ENCODE measurements at regions not wholly inside any gene's neighbourhood (a gene's known extent, or its start where the extent isn't known, plus 50 kb on each side); places are given as distances from the start of the nearest gene placed in this dataset.

GRCh38 chr4:123455360-123455759, 58.8 kb downstream of the SPRY1 start:
- Histone ChIP-seq H3K27me3 (ENCODE audit: control insufficient read depth in 3 of 3, insufficient read depth in 3 of 3, low read length in 3 of 3) (no peaks in the 10 kb centered on the region), H3K36me3 (ENCODE audit: control insufficient read depth in 3 of 3, insufficient read depth in 3 of 3, low read length in 3 of 3) (no peaks in the 10 kb centered on the region), H3K4me1 (ENCODE audit: control insufficient read depth in 3 of 3, insufficient read depth in 3 of 3, low read length in 3 of 3) (no peaks in the 10 kb centered on the region), H3K27ac (ENCODE audit: low read depth, low read length) (no peak overlapping the region), H3K4me3 (ENCODE audit: low read length in 3 of 3) (no peak overlapping the region), H3K9me3 (ENCODE audit: control insufficient read depth in 3 of 3, low read length in 3 of 3) (no peaks in the 10 kb centered on the region), H3K9ac (ENCODE audit: low read depth in 1 of 3, low read length in 3 of 3) (no peak overlapping the region)

- no peak overlapping the region for H3K9ac ChIP-seq (ENCODE audit: low read depth in 1 of 3, low read length in 3 of 3)
- H3K27me3 ChIP-seq (ENCODE audit: control insufficient read depth in 3 of 3, insufficient read depth in 3 of 3, low read length in 3 of 3), result no peaks in the 10 kb centered on the region
- no peaks in the 10 kb centered on the region for H3K4me1 ChIP-seq (ENCODE audit: control insufficient read depth in 3 of 3, insufficient read depth in 3 of 3, low read length in 3 of 3)
- no peaks in the 10 kb centered on the region for H3K36me3 ChIP-seq (ENCODE audit: control insufficient read depth in 3 of 3, insufficient read depth in 3 of 3, low read length in 3 of 3)
- H3K27ac ChIP-seq (ENCODE audit: low read depth, low read length), result no peak overlapping the region
- H3K4me3 ChIP-seq (ENCODE audit: low read length in 3 of 3), result no peak overlapping the region
- no peaks in the 10 kb centered on the region for H3K9me3 ChIP-seq (ENCODE audit: control insufficient read depth in 3 of 3, low read length in 3 of 3)
Measured at GRCh38 chr4:123462007-123462406, 65.4 kb downstream of the SPRY1 start.

- H3K4me3 ChIP-seq (ENCODE audit: low read length in 3 of 3), result no peak overlapping the region
Measured at GRCh38 chr4:123463869-123464268, 67.3 kb downstream of the SPRY1 start.

GRCh38 chr4:123465416-123465815, 68.8 kb downstream of the SPRY1 start:
- no peaks in the 10 kb centered on the region for H3K27me3 ChIP-seq (ENCODE audit: control insufficient read depth in 3 of 3, insufficient read depth in 3 of 3, low read length in 3 of 3)
- no peak overlapping the region for H3K9ac ChIP-seq (ENCODE audit: low read depth in 1 of 3, low read length in 3 of 3)
- no peak overlapping the region for H3K4me3 ChIP-seq (ENCODE audit: low read length in 3 of 3)
- no peaks in the 10 kb centered on the region for H3K36me3 ChIP-seq (ENCODE audit: control insufficient read depth in 3 of 3, insufficient read depth in 3 of 3, low read length in 3 of 3)
- no peaks in the 10 kb centered on the region for H3K9me3 ChIP-seq (ENCODE audit: control insufficient read depth in 3 of 3, low read length in 3 of 3)
- H3K27ac ChIP-seq (ENCODE audit: low read depth, low read length), result no peak overlapping the region
- no peaks in the 10 kb centered on the region for H3K4me1 ChIP-seq (ENCODE audit: control insufficient read depth in 3 of 3, insufficient read depth in 3 of 3, low read length in 3 of 3)

More at GRCh38 chr4:123463869-123464268, 67.3 kb downstream of the SPRY1 start:
- Histone ChIP-seq H3K9me3 (ENCODE audit: control insufficient read depth in 3 of 3, low read length in 3 of 3) (no peaks in the 10 kb centered on the region), H3K27me3 (ENCODE audit: control insufficient read depth in 3 of 3, insufficient read depth in 3 of 3, low read length in 3 of 3) (no peaks in the 10 kb centered on the region), H3K27ac (ENCODE audit: low read depth, low read length) (no peak overlapping the region), H3K36me3 (ENCODE audit: control insufficient read depth in 3 of 3, insufficient read depth in 3 of 3, low read length in 3 of 3) (no peaks in the 10 kb centered on the region), H3K4me1 (ENCODE audit: control insufficient read depth in 3 of 3, insufficient read depth in 3 of 3, low read length in 3 of 3) (no peaks in the 10 kb centered on the region), H3K9ac (ENCODE audit: low read depth in 1 of 3, low read length in 3 of 3) (no peak overlapping the region)

DNA sequence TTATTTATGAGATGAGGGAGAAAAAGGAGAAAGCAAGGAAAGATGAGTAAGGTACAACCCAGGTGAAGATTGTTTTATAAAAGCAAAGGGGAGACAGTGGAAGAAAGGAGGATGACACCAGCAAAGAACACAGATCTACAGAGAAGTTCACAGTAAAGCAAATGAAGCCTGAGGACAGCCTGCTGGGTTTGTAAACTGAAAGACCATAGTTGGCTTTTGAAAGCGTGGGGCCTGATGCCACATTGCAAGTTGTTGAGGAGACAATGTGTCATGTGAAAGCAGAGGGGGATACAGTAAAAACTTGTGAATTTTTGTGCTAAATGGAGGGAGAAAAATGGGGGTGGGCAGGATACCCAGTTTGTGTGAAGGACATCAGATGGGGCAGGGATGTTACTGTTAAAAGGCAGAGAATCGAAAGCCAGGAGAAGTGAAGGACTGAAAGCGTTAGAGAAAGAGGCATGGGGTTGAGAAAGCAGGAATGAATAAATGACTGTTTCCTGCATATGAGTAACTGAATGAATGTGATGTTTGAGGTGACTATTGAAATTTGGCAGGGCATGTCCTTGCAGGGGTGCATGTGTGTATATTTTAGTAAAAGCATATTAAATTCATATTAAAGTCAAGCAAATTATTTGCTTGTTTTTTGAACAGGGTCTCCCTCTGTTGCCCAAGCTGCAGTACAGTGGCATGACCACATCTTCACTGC, 69.6 kb downstream of the SPRY1 start:
- no peaks in the 10 kb centered on the region for H3K4me1 ChIP-seq (ENCODE audit: control insufficient read depth in 3 of 3, insufficient read depth in 3 of 3, low read length in 3 of 3)
- H3K36me3 ChIP-seq (ENCODE audit: control insufficient read depth in 3 of 3, insufficient read depth in 3 of 3, low read length in 3 of 3), result no peaks in the 10 kb centered on the region
- no peaks in the 10 kb centered on the region for H3K27me3 ChIP-seq (ENCODE audit: control insufficient read depth in 3 of 3, insufficient read depth in 3 of 3, low read length in 3 of 3)
- H3K9ac ChIP-seq (ENCODE audit: low read depth in 1 of 3, low read length in 3 of 3), result no peak overlapping the region
- no peak overlapping the region for H3K4me3 ChIP-seq (ENCODE audit: low read length in 3 of 3)
- H3K9me3 ChIP-seq (ENCODE audit: control insufficient read depth in 3 of 3, low read length in 3 of 3), result no peaks in the 10 kb centered on the region
- H3K27ac ChIP-seq (ENCODE audit: low read depth, low read length), result no peak overlapping the region

GRCh38 chr4:123468479-123469031, 72.0 kb downstream of the SPRY1 start:
- Histone ChIP-seq H3K9ac (ENCODE audit: low read depth in 1 of 3, low read length in 3 of 3) (no peak overlapping the region), H3K4me1 (ENCODE audit: control insufficient read depth in 3 of 3, insufficient read depth in 3 of 3, low read length in 3 of 3) (no peaks in the 10 kb centered on the region), H3K9me3 (ENCODE audit: control insufficient read depth in 3 of 3, low read length in 3 of 3) (no peaks in the 10 kb centered on the region), H3K27me3 (ENCODE audit: control insufficient read depth in 3 of 3, insufficient read depth in 3 of 3, low read length in 3 of 3) (no peaks in the 10 kb centered on the region), H3K36me3 (ENCODE audit: control insufficient read depth in 3 of 3, insufficient read depth in 3 of 3, low read length in 3 of 3) (no peaks in the 10 kb centered on the region), H3K27ac (ENCODE audit: low read depth, low read length) (no peak overlapping the region), H3K4me3 (ENCODE audit: low read length in 3 of 3) (no peak overlapping the region)

- Histone ChIP-seq H3K36me3 (ENCODE audit: control insufficient read depth in 3 of 3, insufficient read depth in 3 of 3, low read length in 3 of 3) (no peaks in the 10 kb centered on the region), H3K27ac (ENCODE audit: low read depth, low read length) (no peak overlapping the region), H3K4me3 (ENCODE audit: low read length in 3 of 3) (no peak overlapping the region), H3K9ac (ENCODE audit: low read depth in 1 of 3, low read length in 3 of 3) (no peak overlapping the region), H3K27me3 (ENCODE audit: control insufficient read depth in 3 of 3, insufficient read depth in 3 of 3, low read length in 3 of 3) (no peaks in the 10 kb centered on the region), H3K4me1 (ENCODE audit: control insufficient read depth in 3 of 3, insufficient read depth in 3 of 3, low read length in 3 of 3) (no peaks in the 10 kb centered on the region), H3K9me3 (ENCODE audit: control insufficient read depth in 3 of 3, low read length in 3 of 3) (no peaks in the 10 kb centered on the region)
Measured at GRCh38 chr4:123469245-123469644, 72.7 kb downstream of the SPRY1 start.

GRCh38 chr4:123469696-123470095, 73.1 kb downstream of the SPRY1 start:
- Histone ChIP-seq H3K27me3 (ENCODE audit: control insufficient read depth in 3 of 3, insufficient read depth in 3 of 3, low read length in 3 of 3) (no peaks in the 10 kb centered on the region), H3K9me3 (ENCODE audit: control insufficient read depth in 3 of 3, low read length in 3 of 3) (no peaks in the 10 kb centered on the region), H3K27ac (ENCODE audit: low read depth, low read length) (no peak overlapping the region), H3K36me3 (ENCODE audit: control insufficient read depth in 3 of 3, insufficient read depth in 3 of 3, low read length in 3 of 3) (no peaks in the 10 kb centered on the region), H3K9ac (ENCODE audit: low read depth in 1 of 3, low read length in 3 of 3) (no peak overlapping the region), H3K4me3 (ENCODE audit: low read length in 3 of 3) (no peak overlapping the region), H3K4me1 (ENCODE audit: control insufficient read depth in 3 of 3, insufficient read depth in 3 of 3, low read length in 3 of 3) (no peaks in the 10 kb centered on the region)

GRCh38 chr4:123470640-123471039, 74.0 kb downstream of the SPRY1 start:
- no peak overlapping the region for H3K4me3 ChIP-seq (ENCODE audit: low read length in 3 of 3)
- H3K36me3 ChIP-seq (ENCODE audit: control insufficient read depth in 3 of 3, insufficient read depth in 3 of 3, low read length in 3 of 3), result no peaks in the 10 kb centered on the region
- no peaks in the 10 kb centered on the region for H3K4me1 ChIP-seq (ENCODE audit: control insufficient read depth in 3 of 3, insufficient read depth in 3 of 3, low read length in 3 of 3)
- no peaks in the 10 kb centered on the region for H3K9me3 ChIP-seq (ENCODE audit: control insufficient read depth in 3 of 3, low read length in 3 of 3)
- no peak overlapping the region for H3K27ac ChIP-seq (ENCODE audit: low read depth, low read length)
- H3K9ac ChIP-seq (ENCODE audit: low read depth in 1 of 3, low read length in 3 of 3), result no peak overlapping the region
- no peaks in the 10 kb centered on the region for H3K27me3 ChIP-seq (ENCODE audit: control insufficient read depth in 3 of 3, insufficient read depth in 3 of 3, low read length in 3 of 3)

DNA sequence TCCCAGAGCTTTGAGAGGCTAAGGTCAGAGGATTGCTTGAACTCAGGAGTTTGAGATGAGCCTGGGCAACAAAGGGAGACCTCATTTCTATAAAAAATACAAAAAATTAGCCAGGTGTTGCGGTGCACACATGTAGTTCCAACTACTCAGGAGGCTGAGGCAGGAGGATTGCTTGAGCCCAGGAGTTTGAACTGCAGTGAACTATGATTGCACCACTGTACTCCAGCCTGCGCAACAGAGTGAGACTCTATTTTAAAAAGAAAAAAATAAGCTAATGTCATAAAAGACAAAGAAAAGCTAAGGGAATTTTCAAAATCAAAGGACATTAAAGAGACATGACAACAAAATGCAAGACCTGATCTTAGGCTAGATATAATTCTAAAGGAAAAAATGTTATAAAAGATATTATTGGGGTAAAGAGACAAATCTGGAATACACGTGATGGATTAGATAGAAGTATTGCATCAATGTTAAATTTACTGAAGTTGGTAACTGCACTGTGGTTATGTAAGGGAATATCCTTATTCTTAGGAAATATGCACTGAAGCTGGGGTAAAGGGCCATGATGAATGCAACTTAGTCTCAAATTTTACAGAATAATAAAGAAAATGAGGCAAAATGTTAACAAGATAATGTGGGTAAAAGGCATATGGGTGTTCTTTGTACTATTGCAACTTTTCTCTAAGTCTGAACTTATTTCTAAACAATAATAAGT, 75.2 kb downstream of the SPRY1 start:
- Histone ChIP-seq H3K4me1 (ENCODE audit: control insufficient read depth in 3 of 3, insufficient read depth in 3 of 3, low read length in 3 of 3) (no peaks in the 10 kb centered on the region), H3K9me3 (ENCODE audit: control insufficient read depth in 3 of 3, low read length in 3 of 3) (no peaks in the 10 kb centered on the region), H3K36me3 (ENCODE audit: control insufficient read depth in 3 of 3, insufficient read depth in 3 of 3, low read length in 3 of 3) (no peaks in the 10 kb centered on the region)

More for the DNA sequence above, 75.2 kb downstream of the SPRY1 start:
- H3K27me3 ChIP-seq (ENCODE audit: control insufficient read depth in 3 of 3, insufficient read depth in 3 of 3, low read length in 3 of 3), result no peaks in the 10 kb centered on the region
- no peak overlapping the region for H3K27ac ChIP-seq (ENCODE audit: low read depth, low read length)
- no peak overlapping the region for H3K9ac ChIP-seq (ENCODE audit: low read depth in 1 of 3, low read length in 3 of 3)
- H3K4me3 ChIP-seq (ENCODE audit: low read length in 3 of 3), result no peak overlapping the region

All from skeletal muscle tissue (tissue), 3 donors.